ENCODE measurements at regions not wholly inside any gene's neighbourhood (a gene's known extent, or its start where the extent isn't known, plus 50 kb on each side); places are given as distances from the start of the nearest gene placed in this dataset.

GRCh38 chr2:2762166-2762908 is 431.3 kb upstream of the MYT1L start (continued):
- TF ChIP-seq TAF1 (IDR thresholded peaks at IDR 0.05; ENCODE audit: low read depth, low read length) (no peak), CHD7 (IDR thresholded peaks at IDR 0.05; ENCODE audit: insufficient replicate concordance, low read length) (no peak), RFX5 (IDR thresholded peaks at IDR 0.05; ENCODE audit: borderline replicate concordance, low read depth, low read length) (no peak), POU5F1 (IDR thresholded peaks at IDR 0.05; ENCODE audit: low read depth, low read length) (no peak), YY1 (IDR thresholded peaks at IDR 0.05; ENCODE audit: low read depth, low read length) (no peak), NANOG (IDR thresholded peaks at IDR 0.05; ENCODE audit: insufficient read depth, low read depth, low read length, poor library complexity, severe bottlenecking) (no peak)

Measured in H1 (cell line).